ENCODE measurements at regions not wholly inside any gene's neighbourhood (a gene's known extent, or its start where the extent isn't known, plus 50 kb on each side); places are given as distances from the start of the nearest gene placed in this dataset.

DNA sequence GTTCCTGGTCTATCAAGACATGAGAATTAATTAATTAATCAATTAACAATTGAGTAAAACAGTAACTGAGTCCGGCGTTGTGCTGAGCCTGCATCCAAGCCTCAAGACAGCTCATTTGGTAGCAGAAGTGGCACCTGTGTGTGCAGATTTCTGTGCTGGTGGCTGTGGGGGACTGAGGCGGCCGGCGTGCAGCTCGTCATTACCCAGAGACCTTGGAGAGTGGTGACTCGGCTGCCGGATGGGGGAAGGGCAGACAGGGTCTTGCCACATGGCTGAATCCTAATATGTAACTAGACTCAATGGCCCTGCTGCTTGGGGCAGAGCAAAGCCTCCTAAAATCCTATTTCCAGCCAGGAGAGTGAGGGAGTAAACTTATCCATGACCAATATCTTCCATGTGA lies 510.2 kb downstream of the TCERG1L start:
- TF ChIP-seq, protein P1, sequence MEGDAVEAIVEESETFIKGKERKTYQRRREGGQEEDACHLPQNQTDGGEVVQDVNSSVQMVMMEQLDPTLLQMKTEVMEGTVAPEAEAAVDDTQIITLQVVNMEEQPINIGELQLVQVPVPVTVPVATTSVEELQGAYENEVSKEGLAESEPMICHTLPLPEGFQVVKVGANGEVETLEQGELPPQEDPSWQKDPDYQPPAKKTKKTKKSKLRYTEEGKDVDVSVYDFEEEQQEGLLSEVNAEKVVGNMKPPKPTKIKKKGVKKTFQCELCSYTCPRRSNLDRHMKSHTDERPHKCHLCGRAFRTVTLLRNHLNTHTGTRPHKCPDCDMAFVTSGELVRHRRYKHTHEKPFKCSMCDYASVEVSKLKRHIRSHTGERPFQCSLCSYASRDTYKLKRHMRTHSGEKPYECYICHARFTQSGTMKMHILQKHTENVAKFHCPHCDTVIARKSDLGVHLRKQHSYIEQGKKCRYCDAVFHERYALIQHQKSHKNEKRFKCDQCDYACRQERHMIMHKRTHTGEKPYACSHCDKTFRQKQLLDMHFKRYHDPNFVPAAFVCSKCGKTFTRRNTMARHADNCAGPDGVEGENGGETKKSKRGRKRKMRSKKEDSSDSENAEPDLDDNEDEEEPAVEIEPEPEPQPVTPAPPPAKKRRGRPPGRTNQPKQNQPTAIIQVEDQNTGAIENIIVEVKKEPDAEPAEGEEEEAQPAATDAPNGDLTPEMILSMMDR (conservative IDR thresholded peaks at IDR 0.05; ENCODE audit: low read depth, low read length) = no peak
- no peak for TF ChIP-seq CHD1 (IDR thresholded peaks at IDR 0.05; ENCODE audit: low read depth, low read length)
- no peak for TF ChIP-seq RFX5 (IDR thresholded peaks at IDR 0.05; ENCODE audit: low read depth, low read length)
- no peak for TF ChIP-seq RAD21 (IDR thresholded peaks at IDR 0.05; ENCODE audit: low read length)
- TF ChIP-seq MAFK (IDR thresholded peaks at IDR 0.05; ENCODE audit: low read depth, low read length) = no peak
- TF ChIP-seq, protein P2, sequence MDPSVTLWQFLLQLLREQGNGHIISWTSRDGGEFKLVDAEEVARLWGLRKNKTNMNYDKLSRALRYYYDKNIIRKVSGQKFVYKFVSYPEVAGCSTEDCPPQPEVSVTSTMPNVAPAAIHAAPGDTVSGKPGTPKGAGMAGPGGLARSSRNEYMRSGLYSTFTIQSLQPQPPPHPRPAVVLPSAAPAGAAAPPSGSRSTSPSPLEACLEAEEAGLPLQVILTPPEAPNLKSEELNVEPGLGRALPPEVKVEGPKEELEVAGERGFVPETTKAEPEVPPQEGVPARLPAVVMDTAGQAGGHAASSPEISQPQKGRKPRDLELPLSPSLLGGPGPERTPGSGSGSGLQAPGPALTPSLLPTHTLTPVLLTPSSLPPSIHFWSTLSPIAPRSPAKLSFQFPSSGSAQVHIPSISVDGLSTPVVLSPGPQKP (IDR thresholded peaks at IDR 0.05; ENCODE audit: borderline replicate concordance, low read depth, low read length) = no peak
- no peak for TF ChIP-seq FOS (IDR thresholded peaks at IDR 0.05; ENCODE audit: low read depth, low read length)
- H3K23ac ChIP-seq (ENCODE audit: low read depth, low read length) = no peak overlapping the region
- dilution Hi-C loops (cut with HindIII; ENCODE audit: low sequenced_read_pairs, unreplicated experiment) = no loop called here

More for the DNA sequence above, 510.2 kb downstream of the TCERG1L start:
- WGBS, 2 experiments (ENCODE audit: extremely low coverage in 2 of 2, insufficient read length in 1 of 2) = no CpG with 5 or more reads among the region's 8 CpGs
- no peak overlapping the region for H2AFZ ChIP-seq (replicated peaks; ENCODE audit: low read length, poor library complexity)
- H3K18ac ChIP-seq (ENCODE audit: low read depth, low read length) = no peak overlapping the region
- no peaks in the 10 kb centered on the region for H4K20me1 ChIP-seq (ENCODE audit: insufficient read depth, low read length)
- ATAC-seq (ENCODE audit: low read depth) (no peak), DNase-seq (no peak)
- POLR2A ChIA-PET (ENCODE audit: unreplicated experiment) = no interaction called here
- CTCF ChIA-PET = interaction anchor here (0.6 kb wide), 1 partner anchor 27 kb away, joined by 3 read pairs; no protein-coding TSS in a partner anchor
- intact Hi-C loops (cut with micrococcal nuclease) (no loop called here), in situ Hi-C loops (cut with MboI; ENCODE audit: low sequenced_read_pairs) (no loop called here)
- BruUV-seq (replicated peaks) = no TSS peak
- H3K27me3 ChIP-seq (ENCODE audit: control insufficient read depth, insufficient read depth, low read length) = no peaks in the 10 kb centered on the region
- H3K4me2 ChIP-seq (ENCODE audit: low read depth, low read length) = no peak overlapping the region
- H4K91ac ChIP-seq (ENCODE audit: insufficient read depth, low read depth, low read length) = no peak overlapping the region
- no peak overlapping the region for H3K56ac ChIP-seq (ENCODE audit: extremely low read depth, insufficient read depth, low read length)
- H2BK120ac ChIP-seq (ENCODE audit: low read depth, low read length) = no peak overlapping the region
- H3K27ac ChIP-seq (ENCODE audit: insufficient read depth, low read length) = no peak overlapping the region
- peaks cover 44% of the 10 kb centered on the region for H3K9me3 ChIP-seq (ENCODE audit: control insufficient read depth, insufficient read depth, low read length)
- H3K4me3 ChIP-seq (ENCODE audit: insufficient read depth, low read depth, low read length) = no peak overlapping the region
- no peak overlapping the region for H3K14ac ChIP-seq (replicated peaks; ENCODE audit: low read depth, low read length)
- no peaks in the 10 kb centered on the region for H3K79me1 ChIP-seq (ENCODE audit: low read depth in 1 of 2, low read length in 2 of 2)
- no peak overlapping the region for H3K4ac ChIP-seq (ENCODE audit: low read depth, low read length)
- H2BK15ac ChIP-seq (ENCODE audit: low read depth, low read length) = no peak overlapping the region
- H3K9me1 ChIP-seq (ENCODE audit: insufficient read depth, low read length) = no peaks in the 10 kb centered on the region
- H2BK20ac ChIP-seq (ENCODE audit: low read depth, low read length) = no peak overlapping the region
- no peaks in the 10 kb centered on the region for H3K36me3 ChIP-seq (ENCODE audit: control insufficient read depth, insufficient read depth, low read length)
- H3K4me1 ChIP-seq (ENCODE audit: control insufficient read depth, insufficient read depth, low read length) = no peaks in the 10 kb centered on the region
- H2BK5ac ChIP-seq (ENCODE audit: low read depth, low read length, poor library complexity, severe bottlenecking) = no peak overlapping the region
- no peak overlapping the region for H4K5ac ChIP-seq (ENCODE audit: low read depth, low read length)
- H4K8ac ChIP-seq (ENCODE audit: low read depth in 2 of 2, low read length in 2 of 2) = no peak overlapping the region
- H2AK9ac ChIP-seq (replicated peaks; ENCODE audit: low read depth, low read length, poor library complexity) = no peak overlapping the region
- no peak overlapping the region for H3K9ac ChIP-seq (ENCODE audit: low read depth, low read length)
- no peak overlapping the region for H2AK5ac ChIP-seq (ENCODE audit: low read depth, low read length)
